ENCODE measurements at regions not wholly inside any gene's neighbourhood (a gene's known extent, or its start where the extent isn't known, plus 50 kb on each side); places are given as distances from the start of the nearest gene placed in this dataset.

GRCh38 chr4:177861551-177862094 lies 419.4 kb upstream of the AGA start:
- in situ Hi-C loops (cut with HindIII; ENCODE audit: low pct_ligation_motif_present, low pct_unique_long_range_greater_than_20kb, low sequenced_read_pairs): no loop called here

GRCh38 chr4:177862541-177863176 lies 420.4 kb upstream of the AGA start:
- in situ Hi-C loops (cut with HindIII; ENCODE audit: low pct_ligation_motif_present, low pct_unique_long_range_greater_than_20kb, low sequenced_read_pairs): no loop called here
- no peak for DNase-seq

More at GRCh38 chr4:177861551-177862094, 419.4 kb upstream of the AGA start:
- no peak for DNase-seq

GRCh38 chr4:177879851-177880250 lies 437.6 kb upstream of the AGA start:
- DNase-seq: no peak
- in situ Hi-C loops (cut with HindIII; ENCODE audit: low pct_ligation_motif_present, low pct_unique_long_range_greater_than_20kb, low sequenced_read_pairs): no loop called here

GRCh38 chr4:177895136-177895535 lies 452.9 kb upstream of the AGA start:
- no peak for DNase-seq
- in situ Hi-C loops (cut with HindIII; ENCODE audit: low pct_ligation_motif_present, low pct_unique_long_range_greater_than_20kb, low sequenced_read_pairs): no loop called here

- DNase-seq: no peak
- in situ Hi-C loops (cut with HindIII; ENCODE audit: low pct_ligation_motif_present, low pct_unique_long_range_greater_than_20kb, low sequenced_read_pairs): no loop called here
These were observed 459.5 kb upstream of the AGA start for GRCh38 chr4:177901786-177902185.

- DNase-seq: no peak
- in situ Hi-C loops (cut with HindIII; ENCODE audit: low pct_ligation_motif_present, low pct_unique_long_range_greater_than_20kb, low sequenced_read_pairs): no loop called here
These were observed 460.1 kb upstream of the AGA start for GRCh38 chr4:177902386-177902785.

GRCh38 chr4:177907736-177908424 lies 465.6 kb upstream of the AGA start:
- in situ Hi-C loops (cut with HindIII; ENCODE audit: low pct_ligation_motif_present, low pct_unique_long_range_greater_than_20kb, low sequenced_read_pairs): no loop called here
- DNase-seq: no peak

GRCh38 chr4:177921715-177922114 lies 479.5 kb upstream of the AGA start:
- in situ Hi-C loops (cut with HindIII; ENCODE audit: low pct_ligation_motif_present, low pct_unique_long_range_greater_than_20kb, low sequenced_read_pairs): no loop called here
- no peak for DNase-seq

- no peak for DNase-seq
- in situ Hi-C loops (cut with HindIII; ENCODE audit: low pct_ligation_motif_present, low pct_unique_long_range_greater_than_20kb, low sequenced_read_pairs): no loop called here
These were observed 481.7 kb upstream of the AGA start for GRCh38 chr4:177923888-177924287.

GRCh38 chr4:177937041-177937440 lies 494.8 kb upstream of the AGA start:
- in situ Hi-C loops (cut with HindIII; ENCODE audit: low pct_ligation_motif_present, low pct_unique_long_range_greater_than_20kb, low sequenced_read_pairs): no loop called here
- peak; percentile 56 for DNase-seq

- in situ Hi-C loops (cut with HindIII; ENCODE audit: low pct_ligation_motif_present, low pct_unique_long_range_greater_than_20kb, low sequenced_read_pairs): no loop called here
- peak; percentile 85 for DNase-seq
These were observed 496.0 kb upstream of the AGA start for GRCh38 chr4:177938226-177938625.

- in situ Hi-C loops (cut with HindIII; ENCODE audit: low pct_ligation_motif_present, low pct_unique_long_range_greater_than_20kb, low sequenced_read_pairs): no loop called here
- no peak for DNase-seq
These were observed 503.0 kb upstream of the AGA start for GRCh38 chr4:177945268-177945667.

GRCh38 chr4:177947607-177948006 lies 505.4 kb upstream of the AGA start:
- in situ Hi-C loops (cut with HindIII; ENCODE audit: low pct_ligation_motif_present, low pct_unique_long_range_greater_than_20kb, low sequenced_read_pairs): no loop called here

GRCh38 chr4:177948853-177949252 lies 506.6 kb upstream of the AGA start:
- in situ Hi-C loops (cut with HindIII; ENCODE audit: low pct_ligation_motif_present, low pct_unique_long_range_greater_than_20kb, low sequenced_read_pairs): no loop called here
- DNase-seq: no peak

More at GRCh38 chr4:177947607-177948006, 505.4 kb upstream of the AGA start:
- DNase-seq: no peak

GRCh38 chr4:177951026-177951425 lies 508.8 kb upstream of the AGA start:
- DNase-seq: no peak
- in situ Hi-C loops (cut with HindIII; ENCODE audit: low pct_ligation_motif_present, low pct_unique_long_range_greater_than_20kb, low sequenced_read_pairs): no loop called here

- no peak for DNase-seq
- in situ Hi-C loops (cut with HindIII; ENCODE audit: low pct_ligation_motif_present, low pct_unique_long_range_greater_than_20kb, low sequenced_read_pairs): no loop called here
These were observed 510.5 kb upstream of the AGA start for GRCh38 chr4:177952723-177953122.

GRCh38 chr4:177957596-177958360 lies 515.5 kb upstream of the AGA start:
- in situ Hi-C loops (cut with HindIII; ENCODE audit: low pct_ligation_motif_present, low pct_unique_long_range_greater_than_20kb, low sequenced_read_pairs): no loop called here
- DNase-seq: no peak

GRCh38 chr4:177960566-177960965 lies 518.3 kb upstream of the AGA start:
- no peak for DNase-seq
- in situ Hi-C loops (cut with HindIII; ENCODE audit: low pct_ligation_motif_present, low pct_unique_long_range_greater_than_20kb, low sequenced_read_pairs): no loop called here

GRCh38 chr4:177961761-177962380 lies 519.6 kb upstream of the AGA start:
- in situ Hi-C loops (cut with HindIII; ENCODE audit: low pct_ligation_motif_present, low pct_unique_long_range_greater_than_20kb, low sequenced_read_pairs): no loop called here
- no peak for DNase-seq
